GM19328 (cell line): ENCODE measurements at regions not wholly inside any gene's neighbourhood (a gene's known extent, or its start where the extent isn't known, plus 50 kb on each side); places are given as distances from the start of the nearest gene placed in this dataset.

Source experiments
- ATAC-seq: cut with Tn5 transposase; IDR thresholded peaks from one replicate; pipeline ENCODE4 v1.9.1; 2021; ENCODE audit warnings: mild to moderate bottlenecking, moderate library complexity; ENCODE audit not compliant: unreplicated experiment

- no peak for ATAC-seq
These were observed 152.4 kb downstream of the TOMM20 start for GRCh38 chr1:234975941-234976860.

GRCh38 chr1:234975122-234975940 is 153.3 kb downstream of the TOMM20 start:
- ATAC-seq = no peak

GRCh38 chr1:234973426-234974250 is 155.0 kb downstream of the TOMM20 start:
- no peak for ATAC-seq

- no peak for ATAC-seq
These were observed 156.0 kb downstream of the TOMM20 start for GRCh38 chr1:234972411-234973191.

GRCh38 chr1:234971586-234972297 is 156.9 kb downstream of the TOMM20 start:
- no peak for ATAC-seq

- no peak for ATAC-seq
These were observed 157.7 kb downstream of the TOMM20 start for GRCh38 chr1:234970731-234971476.

GRCh38 chr1:234970401-234970730 is 158.3 kb downstream of the TOMM20 start:
- no peak for ATAC-seq

GRCh38 chr1:234969581-234970400 is 158.8 kb downstream of the TOMM20 start:
- ATAC-seq = no peak

GRCh38 chr1:234969011-234969441 is 159.6 kb downstream of the TOMM20 start:
- no peak for ATAC-seq

- no peak for ATAC-seq
These were observed 160.2 kb downstream of the TOMM20 start for GRCh38 chr1:234968451-234968850.

GRCh38 chr1:234967121-234967520 is 161.5 kb downstream of the TOMM20 start:
- ATAC-seq = no peak

- ATAC-seq = no peak
These were observed 163.5 kb downstream of the TOMM20 start for GRCh38 chr1:234965111-234965510.

GRCh38 chr1:234963904-234964702 is 164.5 kb downstream of the TOMM20 start:
- ATAC-seq = no peak

- peak; percentile 89 for ATAC-seq
These were observed 165.3 kb downstream of the TOMM20 start for GRCh38 chr1:234963180-234963903.

GRCh38 chr1:234962340-234962989 is 166.2 kb downstream of the TOMM20 start:
- peak; percentile 41 for ATAC-seq
